GM23248 (cell line): ENCODE measurements at regions not wholly inside any gene's neighbourhood (a gene's known extent, or its start where the extent isn't known, plus 50 kb on each side); places are given as distances from the start of the nearest gene placed in this dataset.

Experiments used
- EZH2 ChIP-seq: fragments of 200-600 bp; sonication (generic); IDR thresholded peaks from 2 replicates; pipeline ENCODE4 v1.6.1; 2018; ENCODE audit warnings: antibody characterized with exemption, mild to moderate bottlenecking; ENCODE audit not compliant: insufficient read depth, poor library complexity, severe bottlenecking
- EZH2phosphoT487 ChIP-seq: fragments of 200-600 bp; sonication (generic); IDR thresholded peaks from 2 replicates; pipeline ENCODE4 v1.6.1; 2018; ENCODE audit warnings: antibody characterized with exemption, moderate library complexity, mild to moderate bottlenecking, low read depth; ENCODE audit not compliant: insufficient read depth

DNA sequence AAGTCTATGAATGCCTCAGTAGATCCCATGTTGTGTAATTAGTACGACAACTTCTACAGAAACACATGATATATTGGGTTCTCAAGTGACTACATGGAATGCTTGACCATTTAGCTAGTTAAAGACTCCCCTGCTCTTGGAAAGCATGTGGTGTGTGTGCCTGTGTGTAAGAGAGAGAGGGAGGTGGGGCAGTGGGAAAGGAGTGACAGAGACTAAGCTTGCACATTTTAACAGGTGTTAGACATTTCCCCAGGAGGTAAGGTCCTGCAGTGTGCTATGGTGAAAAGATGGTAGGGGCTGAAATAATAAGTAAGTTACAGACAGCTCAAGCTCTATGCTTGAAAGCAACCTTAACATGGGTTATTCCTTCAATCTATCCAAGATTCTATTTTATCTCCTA is 241.7 kb upstream of the GHITM start:
- TF ChIP-seq EZH2, result no peak
- no peak for TF ChIP-seq EZH2phosphoT487
